GM18507 (cell line): ENCODE measurements at regions not wholly inside any gene's neighbourhood (a gene's known extent, or its start where the extent isn't known, plus 50 kb on each side); places are given as distances from the start of the nearest gene placed in this dataset.

ENCODE experiments used
- DNase-seq: peaks from one replicate; pipeline ENCODE4 v3.0.0; 2011; ENCODE audit warnings: low read depth; ENCODE audit not compliant: insufficient read length; ENCODE audit errors: extremely low spot score
- FAIRE-seq: peaks from 2 replicates; lab custom pipeline; 2011; peaks lifted over from hg19 to GRCh38; lab: Jason Lieb, UNC

DNA sequence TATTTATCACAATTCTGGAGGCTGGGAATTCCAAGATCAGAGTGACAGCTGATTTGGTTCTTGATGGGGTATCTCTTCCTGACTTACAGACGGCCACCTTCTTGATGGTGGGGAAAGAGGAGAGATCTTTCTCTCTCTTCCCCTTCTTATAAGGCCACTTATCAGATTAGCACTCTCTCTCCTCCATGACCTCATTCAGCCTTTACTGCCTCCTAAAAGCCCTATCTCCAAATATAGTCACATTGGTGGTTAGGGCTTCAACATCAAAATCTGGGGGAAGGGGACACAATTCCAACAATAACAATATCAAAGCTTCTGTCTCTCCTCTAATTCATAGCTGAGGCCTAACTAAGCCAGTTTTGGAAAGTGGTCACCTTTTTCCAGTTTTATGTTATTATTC lies 91.7 kb upstream of the MBNL1 start:
- FAIRE-seq (peak; percentile 47), DNase-seq (no peak)

DNA sequence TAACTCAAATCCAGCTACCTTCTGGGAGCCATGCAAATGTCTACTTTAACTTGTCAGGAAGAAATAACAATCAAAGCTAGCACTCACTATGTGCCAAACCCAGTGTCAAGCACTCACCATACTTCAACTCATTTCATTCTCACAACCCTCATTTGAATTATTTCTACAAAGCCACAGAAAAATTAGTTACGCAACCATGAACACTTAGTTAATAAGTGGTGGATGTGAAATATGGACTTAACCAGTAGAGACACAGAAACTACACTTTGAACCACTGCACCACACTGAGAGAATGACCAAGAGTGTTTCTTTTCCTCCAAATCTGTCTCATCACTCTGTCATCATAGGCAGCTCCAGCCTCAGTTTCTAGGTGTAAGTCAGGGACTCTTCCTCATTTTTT lies 91.0 kb upstream of the MBNL1 start:
- DNase-seq (no peak), FAIRE-seq (peak; percentile 93)

DNA sequence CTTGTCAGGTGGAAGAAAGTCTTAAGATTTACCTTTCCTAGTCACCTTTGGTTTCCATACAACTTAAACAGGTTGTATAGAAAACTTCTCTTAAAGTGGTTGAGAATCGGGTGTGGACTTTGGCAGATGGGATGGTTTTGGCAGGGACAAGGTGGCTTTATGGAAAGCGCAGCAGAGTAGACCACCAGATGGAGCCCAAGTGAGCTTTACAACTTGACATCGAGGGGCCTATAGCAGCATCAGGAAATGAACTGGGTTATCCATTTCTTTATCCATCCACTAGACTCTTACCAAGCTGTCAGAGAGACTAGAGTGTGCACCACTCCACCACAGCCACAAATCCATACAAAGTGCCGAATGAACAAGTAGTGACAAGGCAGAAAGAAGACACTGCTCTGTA lies 85.3 kb upstream of the MBNL1 start:
- peak; percentile 63 for FAIRE-seq
- no peak for DNase-seq

DNA sequence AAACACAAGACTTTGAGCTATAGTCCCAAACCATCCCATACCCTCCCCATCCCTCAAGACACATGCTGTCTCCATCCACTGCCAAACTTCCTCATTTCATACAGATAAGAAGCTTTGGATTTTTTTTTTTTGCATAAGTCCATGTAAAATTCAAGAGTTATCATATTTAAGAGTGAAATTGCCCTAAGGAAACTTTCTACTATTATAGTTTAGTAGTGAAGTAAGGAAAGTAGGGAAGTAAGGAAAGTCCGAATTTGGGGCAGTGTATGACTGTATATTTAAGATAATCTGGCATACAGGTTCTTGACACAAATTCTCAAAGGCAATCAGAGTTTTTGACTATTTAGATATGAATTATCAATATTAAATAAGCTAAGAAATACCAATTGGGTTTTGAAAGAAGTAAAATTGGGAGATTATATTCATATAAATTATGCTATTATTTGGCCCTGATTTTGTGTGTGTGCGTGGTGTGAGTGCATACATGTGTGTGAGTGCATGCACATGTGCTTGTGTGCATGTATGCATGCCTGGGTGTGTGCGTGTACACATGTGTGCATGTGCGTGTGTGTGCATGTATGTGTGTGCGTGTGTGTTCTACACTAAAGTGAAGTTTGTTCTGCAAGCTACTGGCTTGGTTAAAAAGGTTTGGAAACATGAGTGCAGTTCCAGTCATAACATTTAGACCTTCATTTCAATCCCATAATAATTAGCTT lies 83.6 kb upstream of the MBNL1 start:
- FAIRE-seq (peak; percentile 39), DNase-seq (no peak)

DNA sequence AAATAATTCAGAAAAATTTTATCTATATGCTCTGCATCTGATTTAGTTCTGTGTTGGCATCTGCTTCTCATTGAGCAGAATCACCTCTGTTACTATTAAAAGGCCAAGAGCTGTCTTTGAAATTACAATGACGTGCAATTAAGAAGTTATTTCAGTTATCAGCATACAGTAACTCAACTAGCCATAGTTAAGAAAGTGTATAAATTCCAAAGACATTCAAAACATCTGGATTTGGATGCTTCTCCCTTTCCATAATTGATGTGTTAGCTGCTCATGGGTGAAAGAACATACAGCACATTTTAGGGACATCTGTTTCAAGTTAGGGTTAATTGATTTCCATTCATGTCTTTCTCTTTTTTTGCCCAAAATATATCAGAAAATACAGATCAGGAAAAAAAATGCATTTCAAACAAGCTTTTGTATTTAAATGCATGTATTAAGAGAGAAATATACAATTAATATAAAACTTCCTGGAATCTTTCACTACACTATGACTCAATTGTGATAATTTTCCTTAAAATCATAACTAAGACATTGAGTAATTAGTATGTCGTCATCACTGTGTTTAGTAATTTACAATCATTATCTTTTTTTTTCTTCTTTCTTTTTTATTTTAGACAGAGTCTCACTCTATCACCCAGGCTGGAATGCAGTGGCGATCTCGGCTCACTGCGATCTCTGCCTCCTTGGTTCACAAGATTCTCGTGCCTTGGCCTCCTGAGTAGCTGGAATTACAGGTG lies 82.7 kb upstream of the MBNL1 start:
- no peak for FAIRE-seq
- DNase-seq: no peak

DNA sequence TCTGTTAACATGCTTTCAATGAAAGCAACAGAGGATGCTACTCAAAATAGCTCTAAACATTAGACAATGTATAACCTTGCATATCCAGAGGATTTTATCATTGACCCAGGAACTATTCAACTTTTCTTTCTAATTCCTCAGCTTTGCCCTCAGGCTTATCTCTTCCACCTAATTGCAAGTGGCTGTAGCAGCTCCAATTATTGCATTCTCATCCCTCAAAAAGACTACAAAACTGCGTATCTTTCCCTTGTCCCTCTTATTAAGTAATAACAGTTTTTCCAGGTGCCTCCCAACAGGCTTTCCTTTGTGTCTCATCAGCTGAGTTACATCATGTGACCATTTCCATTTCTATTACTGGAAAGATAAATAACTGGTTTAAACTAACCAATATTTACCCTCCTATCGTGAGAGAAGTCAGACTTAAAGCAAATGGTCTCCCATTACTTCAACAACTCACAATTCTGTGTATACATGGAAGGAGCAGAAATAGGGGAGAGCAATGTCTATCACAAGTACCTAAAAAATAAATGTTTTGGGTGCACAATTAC lies 78.0 kb upstream of the MBNL1 start:
- FAIRE-seq (peak; percentile 18), DNase-seq (no peak)

DNA sequence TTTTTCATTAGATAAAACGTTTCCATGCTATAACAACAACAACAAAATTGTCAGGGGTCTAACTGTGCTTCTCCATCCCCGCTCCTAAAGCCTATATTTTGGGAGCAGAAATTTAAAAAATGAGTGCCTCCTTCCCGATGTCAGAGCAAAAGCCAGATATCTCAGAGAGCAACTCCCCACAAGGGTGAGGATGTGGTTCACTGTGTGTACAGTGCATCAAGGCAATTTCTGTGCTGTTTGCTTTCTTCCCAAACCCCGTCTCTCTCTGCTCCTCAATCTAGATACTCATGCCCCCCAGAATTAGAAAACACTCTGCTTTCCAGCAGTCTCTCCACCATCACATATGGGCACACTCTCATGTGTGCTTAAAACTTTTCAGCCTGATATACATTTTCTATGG lies 76.7 kb upstream of the MBNL1 start:
- no peak for FAIRE-seq
- no peak for DNase-seq

DNA sequence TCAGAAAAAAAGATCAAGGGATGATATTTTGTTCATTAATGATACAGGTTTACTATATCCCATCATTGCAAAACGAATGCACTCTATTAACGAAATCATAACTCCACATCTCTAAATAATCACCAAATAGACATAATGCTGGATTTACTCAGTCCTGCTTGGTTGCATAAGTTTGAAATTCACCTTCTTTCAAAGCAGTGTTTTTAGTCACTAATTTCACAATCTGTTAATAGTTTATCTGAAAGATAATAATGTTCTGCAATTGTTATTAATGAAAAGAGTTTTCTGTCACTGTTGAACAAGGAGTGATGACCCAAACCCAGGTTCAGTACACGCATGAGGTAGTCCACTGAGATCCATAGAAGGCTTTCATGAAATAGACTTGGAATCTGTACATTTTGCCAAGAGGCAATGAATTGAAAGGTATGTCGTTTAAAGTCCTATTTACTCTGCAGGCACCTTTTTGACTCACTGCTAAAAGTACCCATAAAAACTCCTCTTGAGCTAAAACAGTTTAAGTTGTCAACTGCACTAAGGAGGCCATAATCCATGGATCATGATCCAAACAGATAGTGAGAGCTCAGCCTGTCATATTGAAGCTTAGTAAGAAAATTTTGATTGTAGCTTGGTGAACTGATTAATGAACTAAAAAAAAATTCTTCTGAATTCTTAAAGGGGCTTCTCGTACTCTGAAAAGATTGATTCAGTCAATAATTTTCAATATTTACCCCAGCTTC lies 75.6 kb upstream of the MBNL1 start:
- no peak for DNase-seq
- peak; percentile 76 for FAIRE-seq

DNA sequence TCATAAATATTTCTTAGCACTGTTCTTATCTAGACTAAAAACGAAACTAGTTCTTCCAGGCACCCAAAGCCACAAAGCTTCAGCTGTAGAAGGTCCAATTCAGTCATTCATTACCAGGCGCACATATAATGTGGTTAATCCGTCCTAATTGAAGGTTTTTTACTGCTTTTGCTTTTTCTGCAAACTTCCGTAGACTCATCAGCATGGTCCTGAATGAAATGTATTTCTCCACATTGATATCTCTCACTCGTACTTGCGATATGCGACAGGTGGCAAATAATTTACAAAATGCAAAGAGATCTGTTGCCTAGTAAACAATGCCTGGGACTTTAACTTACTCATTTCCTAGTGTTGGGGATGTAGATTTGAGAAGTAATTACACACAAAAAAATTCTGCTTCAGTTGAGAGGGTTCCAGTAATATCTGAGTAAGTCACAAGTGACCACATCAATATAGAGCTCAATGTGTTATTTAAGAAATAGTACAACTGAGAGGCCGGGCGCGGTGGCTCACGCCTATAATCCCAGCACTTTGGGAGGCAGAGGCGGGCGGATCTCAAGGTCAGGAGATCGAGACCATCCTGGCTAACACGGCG lies 75.0 kb upstream of the MBNL1 start:
- no peak for DNase-seq
- FAIRE-seq: peak; percentile 95

DNA sequence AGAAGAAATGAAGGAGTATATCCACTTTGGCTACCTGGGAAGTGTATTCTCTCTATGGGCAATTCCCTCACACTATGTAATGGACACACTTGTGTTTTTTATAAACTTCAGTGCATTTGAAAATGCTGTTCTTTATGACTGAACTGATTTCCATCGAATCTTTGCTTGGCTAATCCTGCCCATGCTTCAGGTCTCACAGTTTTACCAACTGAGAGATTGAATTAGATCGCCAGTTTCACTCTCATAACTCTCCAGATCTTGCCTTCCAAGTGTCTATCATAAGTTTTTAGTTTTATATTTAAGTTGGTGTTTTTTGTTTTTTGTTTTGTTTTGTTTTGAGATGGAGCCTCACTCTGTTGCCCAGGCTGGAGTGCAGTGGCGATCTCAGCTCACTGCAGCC lies 73.5 kb upstream of the MBNL1 start:
- FAIRE-seq (peak; percentile 76), DNase-seq (no peak)

DNA sequence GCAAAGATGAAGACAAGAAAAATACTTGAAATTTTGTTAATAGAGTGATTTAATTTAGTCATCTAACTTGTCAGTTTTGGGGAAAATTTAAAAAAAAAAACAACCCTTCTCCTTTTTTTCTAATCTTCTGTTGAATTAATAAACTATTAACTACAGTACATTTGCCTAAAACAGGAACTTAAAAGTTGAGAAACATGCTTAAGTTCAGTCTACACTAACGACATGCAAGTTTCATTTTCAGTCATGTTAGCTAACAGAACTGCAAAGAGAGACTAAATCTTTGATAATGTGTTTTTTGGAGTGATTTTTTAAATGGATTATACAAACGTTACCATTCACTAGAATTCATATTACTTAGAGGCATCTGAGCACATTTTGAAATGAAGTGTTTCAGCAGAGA lies 71.9 kb upstream of the MBNL1 start:
- peak; percentile 97 for FAIRE-seq
- no peak for DNase-seq

DNA sequence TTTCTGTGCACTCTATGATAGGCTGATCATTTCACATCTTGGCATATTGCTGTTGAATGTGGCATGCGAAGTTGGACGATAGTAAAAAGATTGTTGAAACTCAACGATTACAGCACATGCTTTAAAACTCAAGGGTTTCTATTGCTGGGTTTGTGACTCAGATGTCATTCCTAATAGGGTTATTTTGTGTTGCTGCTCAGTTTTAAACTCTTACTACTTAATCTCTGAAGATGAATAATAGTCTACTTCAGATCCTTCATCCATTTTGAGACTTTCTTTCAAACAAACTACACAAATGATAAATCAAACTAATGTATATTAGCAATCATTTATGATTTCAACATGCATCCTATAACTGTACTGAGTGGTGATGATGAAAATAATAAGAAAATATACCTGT lies 71.3 kb upstream of the MBNL1 start:
- FAIRE-seq (no peak), DNase-seq (no peak)

DNA sequence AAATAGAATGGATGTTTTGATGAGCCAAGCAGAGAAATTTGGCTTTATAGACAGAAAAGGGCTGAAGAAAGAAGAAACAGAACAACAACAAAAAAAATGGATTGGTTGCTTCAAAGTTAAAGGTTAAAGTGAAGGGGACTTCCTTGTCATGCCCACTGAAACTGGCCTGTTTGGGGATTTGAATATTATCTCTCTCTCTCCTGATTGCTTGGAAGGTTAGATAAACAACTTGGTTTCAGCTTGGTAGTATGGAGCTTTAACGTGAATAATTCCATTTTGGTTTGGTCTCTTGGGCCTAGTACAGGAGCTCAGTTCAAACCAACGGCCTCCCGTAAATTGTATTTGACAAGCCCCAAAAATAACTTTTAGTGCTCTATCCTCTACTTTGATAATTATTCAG lies 70.8 kb upstream of the MBNL1 start:
- DNase-seq (no peak), FAIRE-seq (no peak)

DNA sequence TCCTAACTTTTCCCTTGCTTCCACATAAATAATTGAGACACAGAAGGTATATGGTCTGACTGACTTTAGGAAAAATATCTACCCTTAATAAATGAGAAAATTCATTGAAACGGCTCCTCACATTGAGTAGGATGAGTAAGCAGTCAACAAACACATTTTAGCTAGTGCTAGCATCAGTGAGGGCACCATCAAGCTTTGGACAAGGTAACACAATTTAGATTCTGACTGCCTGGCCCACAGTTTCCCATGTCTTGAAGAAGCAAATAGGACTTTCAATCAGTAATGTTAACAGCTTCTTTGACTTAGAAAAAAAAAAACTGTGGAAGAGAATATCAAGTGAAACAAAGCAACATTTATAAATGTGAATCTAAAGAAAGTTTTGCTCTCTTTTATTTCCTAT lies 70.1 kb upstream of the MBNL1 start:
- DNase-seq (no peak), FAIRE-seq (no peak)

DNA sequence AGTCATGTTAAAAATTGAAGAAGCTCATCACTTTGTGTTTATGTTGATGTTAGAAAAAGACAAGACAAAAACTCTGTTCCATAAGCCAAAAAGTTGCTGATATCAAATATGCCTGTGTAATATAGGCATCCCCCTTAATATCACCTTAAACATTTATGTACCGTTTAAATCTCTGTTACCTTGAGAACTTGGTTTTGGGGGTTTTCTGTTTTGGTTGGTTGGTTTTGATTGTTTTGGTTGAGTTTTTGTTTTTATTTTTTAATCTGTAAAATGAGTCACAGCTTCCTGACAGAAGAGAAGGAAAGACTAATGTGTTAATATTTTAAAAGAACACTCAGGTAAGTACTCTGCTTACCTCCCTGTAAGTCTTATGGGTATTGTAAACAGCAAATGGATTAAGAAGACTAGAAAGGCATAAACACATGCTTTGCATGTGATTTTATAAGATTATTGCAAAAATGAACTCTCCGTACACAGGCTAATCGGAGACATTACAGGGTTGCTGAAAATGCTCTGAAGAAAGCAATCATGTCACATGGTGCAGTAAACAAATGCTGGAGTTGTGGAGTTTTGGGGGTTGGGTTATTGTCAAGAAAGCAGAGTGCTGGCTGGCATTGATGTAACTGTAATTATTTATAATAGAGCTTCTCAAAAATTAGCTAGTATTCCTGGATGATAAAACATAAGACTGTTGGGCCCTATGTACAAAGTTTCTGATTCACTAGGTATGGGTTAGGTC lies 69.5 kb upstream of the MBNL1 start:
- peak; percentile 88 for FAIRE-seq

DNA sequence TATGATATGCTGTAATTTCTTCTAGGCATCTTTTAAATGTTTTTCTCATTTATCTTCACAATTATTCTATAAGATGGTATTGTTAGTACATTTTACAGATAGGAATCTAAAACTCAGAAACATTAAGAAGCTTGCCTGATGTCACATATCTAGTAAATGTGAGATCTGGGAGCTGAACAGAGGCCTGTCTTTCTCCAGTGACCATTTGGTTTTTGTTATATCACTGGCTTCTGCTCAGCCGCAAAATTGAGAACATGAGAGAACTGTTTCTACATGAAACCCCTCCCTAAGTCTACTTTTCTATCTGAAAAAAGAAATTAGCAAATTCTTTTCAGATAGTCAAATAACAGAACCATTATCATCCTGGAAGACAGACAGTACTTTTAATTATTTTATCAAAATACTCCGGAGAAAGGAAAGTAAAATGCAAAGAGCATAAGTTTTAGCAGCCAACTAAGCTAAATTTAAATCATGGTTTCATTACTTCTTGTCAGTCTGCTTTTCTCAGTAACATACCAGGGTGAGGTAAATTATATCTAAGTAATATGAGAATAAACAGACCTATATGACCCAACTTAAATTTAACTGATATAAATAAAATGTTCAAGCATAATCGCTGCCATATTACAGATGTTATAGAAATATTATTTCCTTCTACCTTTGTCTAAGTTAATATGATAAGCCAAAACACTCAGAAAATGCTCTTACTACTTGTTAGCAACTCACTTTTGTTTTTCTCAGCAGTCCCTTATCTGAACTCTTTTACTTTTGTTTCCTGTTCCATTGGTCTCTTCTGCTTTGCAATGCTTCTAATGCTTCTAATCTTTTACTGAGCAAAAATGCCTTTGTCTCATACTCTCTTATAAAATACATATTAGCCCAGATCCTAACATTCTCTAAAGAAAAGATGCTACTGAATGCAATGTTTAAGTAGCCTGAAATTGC lies 68.0 kb upstream of the MBNL1 start:
- no peak for DNase-seq
- peak; percentile 78 for FAIRE-seq

More for the DNA sequence above, 69.5 kb upstream of the MBNL1 start:
- no peak for DNase-seq

DNA sequence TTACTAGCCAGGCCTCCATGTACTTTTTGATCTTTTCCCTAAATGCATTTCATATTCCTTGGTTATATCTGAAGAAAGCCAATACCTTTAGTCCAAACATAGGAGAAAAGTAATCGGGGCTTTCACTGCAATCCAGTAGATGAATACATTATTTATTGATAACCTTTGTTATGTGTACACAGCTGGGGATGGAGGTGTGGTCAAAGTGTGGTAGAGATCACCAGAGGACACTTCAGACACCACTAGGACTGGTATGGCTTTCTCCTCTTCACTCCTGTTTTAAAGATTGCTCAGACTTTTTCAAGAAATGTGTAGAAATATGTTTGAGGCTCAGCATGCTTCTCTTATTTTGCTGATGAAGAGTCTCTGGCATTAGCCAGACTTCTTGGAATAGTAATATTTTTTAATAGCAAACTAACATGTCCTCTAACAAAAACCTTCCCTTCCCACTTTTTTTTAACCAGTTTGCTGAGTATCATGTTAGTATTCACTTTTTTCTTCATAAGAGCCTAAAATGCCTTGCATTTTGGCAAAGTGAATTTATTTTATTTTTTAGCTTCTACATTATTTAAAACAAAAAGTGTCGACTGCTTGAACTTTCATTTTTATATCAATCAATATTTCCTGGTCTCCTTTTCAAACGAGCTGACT lies 65.6 kb upstream of the MBNL1 start:
- DNase-seq (no peak), FAIRE-seq (peak; percentile 91)

DNA sequence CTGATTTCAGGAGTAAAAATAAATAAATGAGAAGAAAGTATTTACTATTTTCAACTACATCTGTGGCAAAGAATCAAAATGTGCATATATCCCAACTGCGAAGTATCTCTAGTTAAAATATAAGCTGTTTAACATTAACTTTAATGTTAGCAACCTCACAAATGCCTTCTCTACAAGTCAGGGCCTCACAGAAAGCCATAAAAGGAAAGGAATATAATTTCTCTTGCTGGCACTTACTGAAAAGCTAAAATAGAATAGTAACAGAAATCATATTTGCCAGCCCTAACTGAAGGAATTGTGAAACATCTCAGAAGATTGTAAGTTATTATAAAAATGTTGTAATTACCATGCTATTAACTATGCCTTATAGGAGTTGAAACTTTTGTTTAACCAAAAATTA lies 65.1 kb upstream of the MBNL1 start:
- no peak for DNase-seq
- FAIRE-seq: peak; percentile 76
